22Rv1 (cell line): ENCODE measurements at regions not wholly inside any gene's neighbourhood (a gene's known extent, or its start where the extent isn't known, plus 50 kb on each side); places are given as distances from the start of the nearest gene placed in this dataset.

Experiments used
- H3K27ac ChIP-seq: fragments of 450-650 bp; 2 replicates; pipeline ENCODE4 v1.5.1; 2017
- CTCF ChIP-seq: fragments of 450-650 bp; IDR thresholded peaks from 2 replicates; pipeline ENCODE4 v1.5.1; 2017; ENCODE audit warnings: mild to moderate bottlenecking
- ZFX ChIP-seq: fragments of 450-650 bp; IDR thresholded peaks from 2 replicates; pipeline ENCODE4 v1.6.1; 2017; ENCODE audit warnings: antibody characterized with exemption, borderline replicate concordance

- H3K27ac ChIP-seq: no peak overlapping the region
- TF ChIP-seq ZFX: no peak
- no peak for TF ChIP-seq CTCF
Measured at GRCh38 chr1:175866776-175867175, 123.4 kb upstream of the TNR start.

GRCh38 chr1:175865041-175865766 is 121.8 kb upstream of the TNR start:
- TF ChIP-seq CTCF: no peak
- no peak for TF ChIP-seq ZFX
- no peak overlapping the region for H3K27ac ChIP-seq

GRCh38 chr1:175864625-175865024 is 121.2 kb upstream of the TNR start:
- H3K27ac ChIP-seq: no peak overlapping the region
- TF ChIP-seq ZFX (no peak), CTCF (no peak)

- TF ChIP-seq CTCF (no peak), ZFX (no peak)
- no peak overlapping the region for H3K27ac ChIP-seq
Measured at GRCh38 chr1:175864183-175864582, 120.8 kb upstream of the TNR start.

- no peak for TF ChIP-seq CTCF
- TF ChIP-seq ZFX: no peak
- no peak overlapping the region for H3K27ac ChIP-seq
Measured at GRCh38 chr1:175863299-175864050, 120.1 kb upstream of the TNR start.

GRCh38 chr1:175862408-175862807 is 119.0 kb upstream of the TNR start:
- H3K27ac ChIP-seq: no peak overlapping the region
- TF ChIP-seq CTCF: no peak
- TF ChIP-seq ZFX: no peak

GRCh38 chr1:175861626-175862367 is 118.4 kb upstream of the TNR start:
- TF ChIP-seq CTCF: no peak
- no peak for TF ChIP-seq ZFX
- H3K27ac ChIP-seq: no peak overlapping the region
